ENCODE measurements at regions not wholly inside any gene's neighbourhood (a gene's known extent, or its start where the extent isn't known, plus 50 kb on each side); places are given as distances from the start of the nearest gene placed in this dataset.
A peak's percentile ranks its signal among the peaks of the same experiment; 100 is the strongest.
"Not testable (repeated sequence)": the region's sequence is repeated elsewhere in the genome, so short reads cannot be mapped to it uniquely, and the experiment has no call there.

DNA sequence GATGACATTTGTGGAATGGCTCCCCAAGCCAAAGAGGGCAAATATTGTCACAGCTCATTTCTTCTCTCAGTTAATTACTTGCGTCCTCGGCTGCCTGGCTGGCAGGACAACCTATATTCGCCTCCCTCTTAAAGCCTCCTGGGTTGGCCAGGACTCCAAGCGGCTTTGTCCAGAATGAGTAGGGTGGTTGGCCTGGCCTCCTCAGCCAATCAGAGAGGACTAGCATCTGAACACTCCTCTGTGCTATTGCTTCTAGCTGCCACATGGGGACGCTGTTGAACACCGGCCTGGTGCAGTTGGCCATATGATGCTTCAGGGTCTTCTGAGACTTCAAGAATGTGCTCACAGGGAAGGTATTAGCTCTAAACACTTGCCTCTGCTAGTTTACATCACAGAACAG lies 2722.9 kb upstream of the TPTE start:
- not testable (repeated sequence) for DNase-seq (ENCODE audit: low read depth in 1 of 2, low spot score in 2 of 2); H3K4me3 ChIP-seq

DNA sequence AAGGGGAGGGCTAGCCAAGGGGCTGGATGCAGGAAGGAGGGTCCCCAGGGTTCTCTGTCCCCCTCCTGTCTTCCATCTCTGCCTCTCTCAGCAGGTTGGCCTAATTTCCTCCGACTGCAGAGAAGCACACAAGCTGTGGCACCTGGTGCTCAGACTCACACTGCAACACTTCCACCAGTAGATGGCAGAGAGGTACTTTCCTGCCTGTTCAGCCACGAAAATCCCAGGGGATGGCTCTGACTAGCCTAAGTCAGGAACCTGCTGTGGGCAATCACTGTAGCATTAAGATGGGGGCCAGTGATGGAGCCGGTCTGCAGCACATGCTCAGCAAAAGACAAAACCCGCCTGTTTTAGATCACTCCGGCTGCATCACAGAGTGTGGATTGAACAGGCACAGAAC lies 2721.7 kb upstream of the TPTE start:
- H3K4me1 ChIP-seq (replicated peaks); H3K9me3 ChIP-seq (replicated peaks); H3K27me3 ChIP-seq (replicated peaks); H3K4me3 ChIP-seq; H3K36me3 ChIP-seq; H3K27ac ChIP-seq; DNase-seq (ENCODE audit: low read depth in 1 of 2, low spot score in 2 of 2): not testable (repeated sequence)

More for the DNA sequence above, 2722.9 kb upstream of the TPTE start:
- H3K4me1 ChIP-seq (replicated peaks); H3K9me3 ChIP-seq (replicated peaks); H3K27me3 ChIP-seq (replicated peaks); H3K27ac ChIP-seq; H3K36me3 ChIP-seq: not testable (repeated sequence)

DNA sequence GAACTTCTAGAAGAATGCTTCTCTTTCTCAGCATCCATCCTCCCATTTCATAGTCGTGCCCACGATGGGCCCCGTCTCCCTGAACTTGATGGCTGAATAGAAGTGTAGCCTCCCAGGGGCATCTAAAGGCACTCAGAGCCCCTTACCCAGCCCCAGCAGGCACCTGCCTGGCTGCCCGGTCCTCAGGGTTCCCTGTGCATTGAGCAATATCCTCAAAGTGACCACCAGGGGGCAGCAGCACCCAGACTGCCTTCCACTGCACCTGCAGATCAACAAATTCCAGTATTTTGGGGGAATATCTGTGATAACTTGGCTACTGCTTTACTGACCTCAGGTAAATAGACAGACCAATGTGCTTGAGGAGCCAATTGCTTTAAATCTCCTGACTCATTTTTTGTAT lies 2707.9 kb upstream of the TPTE start:
- H3K9me3 ChIP-seq (replicated peaks); H3K27me3 ChIP-seq (replicated peaks); H3K36me3 ChIP-seq; DNase-seq (ENCODE audit: low read depth in 1 of 2, low spot score in 2 of 2); H3K27ac ChIP-seq; H3K4me1 ChIP-seq (replicated peaks); H3K4me3 ChIP-seq: not testable (repeated sequence)

DNA sequence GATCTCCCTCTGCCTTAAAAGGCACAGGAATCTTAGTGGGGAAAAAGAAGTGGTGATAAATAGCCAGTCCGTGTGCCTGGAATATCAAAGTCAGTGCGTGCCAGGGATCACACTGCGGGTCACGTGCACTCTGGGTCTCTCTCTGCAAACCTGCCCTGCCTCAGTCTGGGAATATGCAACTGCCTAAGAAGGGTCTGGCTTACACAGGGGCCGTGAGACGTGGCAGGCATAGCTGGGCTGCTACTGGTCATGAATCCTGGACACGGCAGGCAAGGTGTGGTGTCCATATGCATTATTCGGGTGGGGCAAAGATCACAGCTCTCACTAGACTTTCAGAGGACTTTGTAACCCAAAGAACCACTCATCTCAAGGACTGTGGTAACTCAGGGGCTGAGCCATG lies 2704.4 kb upstream of the TPTE start:
- not testable (repeated sequence) for H3K4me3 ChIP-seq; H3K36me3 ChIP-seq; H3K27ac ChIP-seq; H3K9me3 ChIP-seq (replicated peaks); H3K27me3 ChIP-seq (replicated peaks); H3K4me1 ChIP-seq (replicated peaks); DNase-seq (ENCODE audit: low read depth in 1 of 2, low spot score in 2 of 2)

DNA sequence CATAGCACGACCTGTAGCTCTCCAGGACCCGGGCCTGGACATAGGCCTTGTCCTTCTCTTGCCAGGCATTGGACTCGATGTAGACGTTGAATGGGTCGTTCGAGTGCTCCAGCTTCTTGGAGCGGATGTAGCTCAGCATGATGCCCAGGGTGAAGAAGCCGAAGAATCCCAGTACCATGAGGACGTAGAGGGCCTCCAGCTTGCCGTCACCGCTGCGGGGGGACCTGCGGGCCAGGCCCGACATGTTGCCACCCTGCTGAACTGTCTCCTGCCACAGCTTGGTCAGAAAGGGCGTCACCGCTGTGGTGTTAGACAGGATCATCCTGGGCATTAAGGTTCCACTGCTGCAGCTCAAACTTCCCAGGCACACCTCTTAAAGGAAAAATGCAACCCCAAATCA lies 2702.1 kb upstream of the TPTE start:
- not testable (repeated sequence) for H3K9me3 ChIP-seq (replicated peaks); H3K36me3 ChIP-seq; H3K4me3 ChIP-seq; H3K27me3 ChIP-seq (replicated peaks); H3K27ac ChIP-seq; H3K4me1 ChIP-seq (replicated peaks)
- peak in 1 of 2 experiments; percentile 5 for DNase-seq (ENCODE audit: low read depth in 1 of 2, low spot score in 2 of 2)

DNA sequence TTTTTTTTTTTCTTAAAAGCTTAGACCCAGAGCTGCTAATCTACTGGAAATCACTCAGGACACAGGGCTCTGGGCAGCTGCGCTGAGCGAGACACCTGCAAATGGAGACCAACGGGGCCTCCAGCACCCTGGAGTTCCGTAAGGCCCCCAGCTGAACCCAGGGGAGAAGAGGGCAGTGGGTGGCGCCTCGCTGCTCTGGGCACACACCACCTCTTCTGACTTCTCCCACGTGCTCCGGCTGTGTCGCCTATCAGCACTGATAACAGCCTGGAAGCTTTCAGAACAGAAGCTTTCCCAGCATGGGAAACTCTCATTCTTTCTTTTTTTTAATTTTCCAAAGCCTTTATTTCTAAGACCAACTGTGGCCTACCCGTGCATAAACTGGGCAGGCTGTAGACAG lies 2695.8 kb upstream of the TPTE start:
- not testable (repeated sequence) for DNase-seq (ENCODE audit: low read depth in 1 of 2, low spot score in 2 of 2); H3K27me3 ChIP-seq (replicated peaks); H3K36me3 ChIP-seq

DNA sequence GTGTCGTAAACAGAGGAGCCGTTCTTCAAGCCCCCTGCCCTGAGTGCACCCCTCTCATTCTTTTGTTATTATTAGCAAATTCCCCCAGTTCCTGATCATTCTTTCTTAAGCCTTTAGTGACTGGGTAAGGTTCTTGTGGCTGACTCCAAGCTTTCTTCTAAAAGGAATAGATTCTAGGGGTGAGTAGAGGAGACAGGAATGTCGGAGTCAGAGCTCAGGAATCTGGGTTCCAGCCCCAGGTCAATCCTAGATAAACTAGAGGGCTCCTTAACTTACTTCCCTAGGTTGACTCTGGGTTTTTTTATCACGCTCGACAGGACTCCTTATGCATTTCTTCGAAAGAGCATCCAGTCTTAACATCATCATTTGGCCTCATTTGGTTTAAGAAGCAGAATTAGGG lies 2695.2 kb upstream of the TPTE start:
- DNase-seq (ENCODE audit: low read depth in 1 of 2, low spot score in 2 of 2); H3K27me3 ChIP-seq (replicated peaks); H3K36me3 ChIP-seq; H3K27ac ChIP-seq; H3K4me3 ChIP-seq; H3K9me3 ChIP-seq (replicated peaks); H3K4me1 ChIP-seq (replicated peaks): not testable (repeated sequence)

More for the DNA sequence above, 2695.8 kb upstream of the TPTE start:
- H3K27ac ChIP-seq; H3K9me3 ChIP-seq (replicated peaks); H3K4me1 ChIP-seq (replicated peaks); H3K4me3 ChIP-seq: not testable (repeated sequence)

DNA sequence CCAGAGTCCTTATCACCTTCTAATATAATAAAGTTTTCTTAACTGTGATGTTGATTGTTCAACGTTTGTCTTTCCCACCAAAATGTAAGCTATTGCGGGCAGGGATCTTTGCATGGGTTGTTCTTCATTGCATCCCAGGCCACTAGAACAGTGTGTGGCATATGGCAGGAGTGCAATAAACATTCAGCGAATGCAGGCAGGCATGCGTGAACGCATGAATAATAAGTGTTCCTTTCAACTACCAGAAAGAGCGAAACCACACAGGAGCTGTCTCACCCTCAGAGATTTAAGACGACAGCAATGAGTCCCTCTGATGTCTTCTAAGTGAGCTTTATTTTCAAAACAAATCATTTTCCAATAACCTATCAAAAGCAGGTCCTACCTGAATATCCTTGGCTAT lies 2693.1 kb upstream of the TPTE start:
- H3K27me3 ChIP-seq (replicated peaks); H3K27ac ChIP-seq; H3K4me1 ChIP-seq (replicated peaks); H3K4me3 ChIP-seq; DNase-seq (ENCODE audit: low read depth in 1 of 2, low spot score in 2 of 2); H3K36me3 ChIP-seq; H3K9me3 ChIP-seq (replicated peaks): not testable (repeated sequence)

DNA sequence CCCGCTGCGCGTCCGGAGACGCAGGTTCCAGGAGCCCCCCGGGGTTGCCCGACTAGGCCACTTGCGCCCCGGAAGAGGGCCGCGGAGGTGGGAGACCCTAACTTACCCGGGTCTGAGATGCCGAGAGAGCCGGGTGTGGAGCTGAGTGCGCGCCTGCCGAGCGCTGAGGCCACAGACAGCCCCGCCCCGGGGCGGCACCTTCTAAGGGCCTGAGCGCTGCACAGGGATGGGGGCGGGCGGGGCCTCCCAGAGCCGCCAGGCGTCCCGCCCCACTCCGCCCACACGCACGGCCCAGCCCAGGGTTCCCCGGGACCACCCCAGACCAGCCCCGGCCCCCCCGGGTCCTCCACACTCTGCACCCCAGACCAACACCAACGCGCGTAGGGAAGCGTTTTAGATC lies 2692.0 kb upstream of the TPTE start:
- H3K4me1 ChIP-seq (replicated peaks); DNase-seq (ENCODE audit: low read depth in 1 of 2, low spot score in 2 of 2); H3K9me3 ChIP-seq (replicated peaks); H3K36me3 ChIP-seq; H3K27me3 ChIP-seq (replicated peaks); H3K27ac ChIP-seq; H3K4me3 ChIP-seq: not testable (repeated sequence)

DNA sequence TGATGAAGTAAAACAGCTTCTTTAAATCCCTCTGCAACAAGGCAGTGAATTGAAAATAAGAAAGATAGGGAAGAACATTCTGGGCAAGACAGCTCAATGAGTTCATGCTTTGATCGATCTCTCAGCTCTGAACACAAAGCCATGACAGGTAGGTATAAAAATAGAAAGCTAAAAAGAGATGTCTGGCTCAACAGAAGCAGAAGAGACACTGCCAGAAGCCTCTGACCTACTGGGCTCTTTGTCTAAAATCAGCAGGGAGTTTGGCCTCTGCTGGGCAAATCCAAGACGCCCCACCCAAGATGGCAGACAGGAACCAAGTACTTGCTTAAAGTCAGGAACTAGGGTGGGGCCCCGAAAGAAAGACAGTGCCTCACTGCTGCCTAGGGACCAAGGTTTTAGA lies 2684.1 kb upstream of the TPTE start:
- DNase-seq (ENCODE audit: low read depth in 1 of 2, low spot score in 2 of 2), result not testable (repeated sequence)

DNA sequence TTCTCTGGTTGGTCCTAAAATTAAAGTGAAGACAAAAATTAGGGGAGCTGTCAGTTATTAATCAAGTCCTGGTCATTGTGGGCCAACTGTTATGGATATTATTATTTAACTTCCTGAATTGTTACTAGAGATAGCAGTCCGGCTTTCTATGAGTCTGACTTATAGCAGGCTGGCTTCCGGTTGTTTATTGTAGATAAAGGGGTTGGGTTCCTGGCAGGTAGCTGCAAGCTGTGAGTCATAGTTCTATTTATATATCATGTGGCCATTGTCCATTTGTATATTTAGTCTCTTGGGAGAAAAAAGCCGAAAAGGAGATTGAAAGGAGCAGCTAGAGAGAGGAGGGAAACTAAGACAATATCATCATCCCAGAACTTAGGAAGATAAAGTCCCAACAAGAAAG lies 2668.0 kb upstream of the TPTE start:
- DNase-seq (ENCODE audit: low read depth in 1 of 2, low spot score in 2 of 2), result not testable (repeated sequence)

More for the DNA sequence above, 2684.1 kb upstream of the TPTE start:
- not testable (repeated sequence) for H3K4me1 ChIP-seq (replicated peaks); H3K9me3 ChIP-seq (replicated peaks); H3K27me3 ChIP-seq (replicated peaks); H3K27ac ChIP-seq; H3K36me3 ChIP-seq; H3K4me3 ChIP-seq

DNA sequence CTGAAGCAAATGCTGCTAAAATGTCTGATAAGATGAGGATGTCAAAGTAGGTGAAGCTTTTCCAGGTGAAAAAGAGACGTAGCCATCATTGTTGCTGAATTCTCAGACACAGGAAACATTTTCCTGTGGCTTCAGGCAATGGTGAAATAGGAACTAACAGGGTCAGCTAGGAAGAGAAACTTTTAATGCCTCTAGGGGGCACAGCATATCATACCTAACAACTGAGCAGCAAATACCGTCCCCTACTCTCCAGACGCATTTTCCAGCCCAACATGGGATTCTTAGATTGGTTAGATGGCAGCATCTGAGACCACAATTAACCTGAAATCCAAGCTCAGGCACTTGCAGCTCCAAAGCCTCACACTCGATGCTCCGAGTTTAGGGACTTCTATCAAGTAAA lies 2667.5 kb upstream of the TPTE start:
- DNase-seq (ENCODE audit: low read depth in 1 of 2, low spot score in 2 of 2); H3K36me3 ChIP-seq; H3K27me3 ChIP-seq (replicated peaks); H3K4me1 ChIP-seq (replicated peaks); H3K9me3 ChIP-seq (replicated peaks); H3K4me3 ChIP-seq; H3K27ac ChIP-seq: not testable (repeated sequence)

More for the DNA sequence above, 2668.0 kb upstream of the TPTE start:
- H3K27me3 ChIP-seq (replicated peaks); H3K36me3 ChIP-seq; H3K9me3 ChIP-seq (replicated peaks); H3K27ac ChIP-seq; H3K4me1 ChIP-seq (replicated peaks); H3K4me3 ChIP-seq: not testable (repeated sequence)
